Amniotic stem cell (primary cell): ENCODE measurements at regions not wholly inside any gene's neighbourhood (a gene's known extent, or its start where the extent isn't known, plus 50 kb on each side); places are given as distances from the start of the nearest gene placed in this dataset.
"Not testable (repeated sequence)": the region's sequence is repeated elsewhere in the genome, so short reads cannot be mapped to it uniquely, and the experiment has no call there.

Experiments
- DNase-seq: peaks from one replicate; lab custom pipeline; 2025; lab: John Stamatoyannopoulos, UW

GRCh38 chrX:128780934-128781333 is 728.7 kb upstream of the ACTRT1 start:
- DNase-seq: no peak

DNA sequence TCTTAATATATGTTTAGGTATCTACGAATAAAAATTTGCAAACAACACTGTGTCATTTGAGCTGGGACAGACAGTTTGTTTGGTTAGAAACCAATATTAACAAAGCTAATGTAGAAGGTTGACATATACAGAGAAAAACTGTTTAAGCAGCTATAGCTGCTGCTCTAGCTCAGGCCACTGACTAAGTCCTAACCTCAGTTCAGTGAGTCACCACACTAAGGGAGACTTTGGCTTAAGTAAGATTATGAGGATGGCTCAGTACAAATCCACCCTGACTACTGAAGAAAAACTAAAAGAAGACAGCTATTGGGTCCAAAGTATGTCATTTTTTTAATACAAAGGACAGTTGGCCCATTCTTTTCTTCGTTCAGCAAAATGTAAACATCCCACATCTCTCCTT is 717.3 kb upstream of the ACTRT1 start:
- DNase-seq: no peak

GRCh38 chrX:128759745-128760144 is 707.5 kb upstream of the ACTRT1 start:
- DNase-seq: no peak

DNA sequence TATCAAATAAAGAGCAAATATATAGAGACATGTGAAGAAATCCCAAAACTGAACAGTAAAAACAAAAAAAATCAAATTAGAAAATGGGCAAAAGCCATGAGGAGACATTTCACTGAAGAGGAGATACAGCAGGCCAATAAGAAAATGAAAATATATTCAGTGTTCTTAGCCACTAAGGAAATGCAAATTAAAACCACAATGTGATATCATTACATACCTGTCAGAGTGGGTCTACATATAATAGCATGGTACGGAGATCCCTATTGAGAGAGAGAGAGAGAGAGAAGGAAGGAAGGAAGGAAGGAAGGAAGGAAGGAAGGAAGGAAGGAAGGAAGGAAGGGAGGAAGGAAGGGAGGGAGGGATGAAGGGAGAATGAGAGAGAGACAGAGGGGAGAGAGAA is 707.0 kb upstream of the ACTRT1 start:
- no peak for DNase-seq

DNA sequence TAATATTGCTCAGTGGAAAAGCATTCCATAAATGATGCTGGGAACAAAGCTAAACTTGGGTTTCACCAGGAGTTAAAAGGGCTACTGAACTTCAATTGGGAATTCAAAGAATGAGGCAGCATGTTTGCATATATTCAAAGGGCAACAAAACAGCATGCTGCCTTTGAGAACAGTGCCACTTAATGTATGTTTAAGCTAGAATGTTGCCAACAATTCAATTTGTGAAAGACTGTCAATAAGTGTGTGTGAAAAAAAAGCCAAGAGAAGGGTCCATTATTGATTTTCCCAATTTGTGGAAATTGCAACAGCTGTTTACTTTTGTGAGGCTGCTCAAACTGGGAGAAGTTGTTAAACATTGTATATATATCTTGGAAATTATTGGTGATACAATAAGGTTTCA is 701.9 kb upstream of the ACTRT1 start:
- DNase-seq: no peak

- no peak for DNase-seq
These were observed 687.3 kb upstream of the ACTRT1 start for GRCh38 chrX:128739539-128739938.

DNA sequence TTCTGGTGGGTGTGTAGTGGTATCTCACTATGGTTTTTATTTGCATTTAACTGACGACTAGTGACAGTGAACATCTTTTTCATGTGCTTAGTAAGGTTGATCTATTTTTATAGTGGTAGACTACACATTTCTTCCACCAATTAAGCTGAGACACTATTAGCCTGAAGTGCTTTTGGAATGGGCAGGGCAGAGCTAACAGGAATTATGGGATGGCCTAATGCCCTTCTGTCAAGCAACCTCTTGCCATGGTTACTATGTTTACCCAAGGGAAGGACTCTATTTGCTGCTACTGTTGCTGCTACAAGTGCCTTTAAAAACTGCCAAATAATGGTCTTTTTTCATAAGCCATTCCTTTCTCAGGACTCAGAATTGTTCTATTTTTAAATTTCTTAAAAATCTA is 676.7 kb upstream of the ACTRT1 start:
- no peak for DNase-seq

GRCh38 chrX:128717635-128718578 is 665.7 kb upstream of the ACTRT1 start:
- no peak for DNase-seq

DNA sequence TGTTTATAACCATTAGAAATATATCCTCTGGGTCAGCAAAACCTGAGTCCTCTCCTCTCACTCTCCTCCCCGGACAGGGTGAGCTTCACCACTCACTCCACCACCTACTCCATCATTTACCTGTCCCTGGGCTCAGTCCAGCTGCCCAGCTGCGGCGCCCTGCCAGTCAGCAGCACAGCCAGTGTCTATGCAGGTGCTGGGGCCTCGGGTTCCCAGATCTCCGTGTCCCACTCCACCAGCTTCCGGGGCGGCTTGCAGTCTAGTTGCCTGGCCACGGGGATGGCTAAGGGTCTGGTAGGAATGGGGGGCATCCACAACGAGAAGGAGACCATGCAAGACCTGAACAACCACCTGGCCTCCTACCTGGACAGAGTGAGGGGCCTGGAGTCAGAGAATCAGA is 662.2 kb upstream of the ACTRT1 start:
- DNase-seq: no peak

DNA sequence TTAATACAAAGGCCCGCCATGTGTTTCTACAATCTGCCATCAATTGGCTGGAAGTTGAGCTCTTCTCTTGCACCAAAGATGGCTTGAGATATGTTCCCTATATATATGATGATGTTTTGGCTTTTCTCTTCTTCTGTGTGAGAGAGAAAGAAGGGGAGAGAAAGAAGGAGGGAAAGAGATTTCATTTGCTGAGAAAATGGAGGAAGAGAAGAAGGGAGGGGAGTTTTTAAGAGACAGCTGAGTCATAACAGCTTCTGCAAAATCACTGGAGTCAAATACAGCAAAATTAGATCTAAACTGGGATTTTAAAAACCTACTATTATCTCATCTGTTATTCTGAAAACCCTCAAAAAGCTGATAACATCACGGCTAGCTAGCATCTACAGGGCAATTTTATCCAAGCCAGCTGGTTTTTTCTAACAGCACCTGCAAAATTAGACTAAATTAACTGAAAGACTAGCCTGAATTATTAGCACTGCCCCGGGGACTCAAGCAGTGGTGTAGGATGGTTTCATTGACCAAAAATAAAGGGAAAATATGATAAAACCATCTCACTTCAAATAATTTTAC is 647.6 kb upstream of the ACTRT1 start:
- no peak for DNase-seq

- DNase-seq: no peak
These were observed 646.5 kb upstream of the ACTRT1 start for GRCh38 chrX:128698573-128699181.

DNA sequence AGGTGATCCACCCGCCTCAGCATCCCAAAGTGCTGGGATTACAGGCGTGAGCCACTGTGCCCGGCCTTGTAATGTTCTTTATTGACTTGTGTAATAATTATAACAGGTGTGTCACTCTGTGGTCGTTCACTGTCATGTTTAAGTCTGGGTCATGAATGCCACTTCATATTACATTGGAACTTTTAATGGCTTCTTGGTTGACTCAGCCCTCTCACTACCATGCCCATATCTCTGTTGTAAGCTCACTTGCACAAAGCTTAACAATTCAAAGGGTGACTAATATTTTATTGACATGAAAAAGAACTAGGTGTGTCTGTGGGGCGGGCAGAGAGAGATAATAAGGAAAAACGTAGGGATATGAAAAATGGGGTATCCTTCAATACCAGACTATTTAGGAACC is 639.7 kb upstream of the ACTRT1 start:
- DNase-seq: no peak

- DNase-seq: no peak
These were observed 633.2 kb upstream of the ACTRT1 start for GRCh38 chrX:128685387-128685786.

DNA sequence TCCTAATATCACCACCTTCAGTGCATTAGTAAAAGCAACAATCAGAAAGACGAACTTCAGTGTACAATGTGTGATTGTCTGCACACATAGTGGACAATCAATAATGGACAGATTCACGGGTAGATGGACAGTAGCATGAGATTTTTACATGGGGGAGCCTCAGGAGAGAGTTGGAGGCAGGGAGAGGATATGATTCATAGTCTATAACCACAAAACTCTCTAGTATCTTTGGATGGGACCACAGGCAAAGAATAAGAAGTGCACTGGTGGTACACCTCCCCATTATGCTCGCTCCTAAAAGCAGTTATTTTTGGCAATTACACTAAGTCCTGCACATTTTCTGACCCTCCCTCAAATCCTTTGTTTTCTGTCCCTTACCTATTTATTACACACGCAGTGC is 624.4 kb upstream of the ACTRT1 start:
- DNase-seq: no peak

- DNase-seq: not testable (repeated sequence)
These were observed 622.3 kb upstream of the ACTRT1 start for GRCh38 chrX:128674326-128675086.

- DNase-seq: no peak
These were observed 612.0 kb upstream of the ACTRT1 start for GRCh38 chrX:128664211-128664610.

- DNase-seq: no peak
These were observed 601.4 kb upstream of the ACTRT1 start for GRCh38 chrX:128653524-128654060.

DNA sequence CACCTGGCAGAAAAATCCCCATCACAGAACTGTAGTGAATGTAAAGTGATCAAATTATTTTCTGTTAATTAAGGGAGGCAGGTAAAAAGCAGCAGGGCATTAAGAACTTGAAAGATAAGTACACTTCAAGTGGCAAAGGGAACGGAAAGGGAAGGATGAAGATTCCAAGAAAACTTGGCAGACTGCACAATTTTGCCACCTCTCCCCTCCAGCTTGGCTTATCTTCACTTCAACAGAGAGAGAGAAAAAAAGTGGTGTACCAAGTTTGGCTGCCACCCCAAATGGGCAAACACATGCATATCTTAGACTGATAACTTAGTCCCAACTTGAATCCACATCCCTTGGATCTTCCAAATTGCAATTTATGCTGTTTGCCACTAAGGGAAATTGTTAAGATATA is 598.1 kb upstream of the ACTRT1 start:
- DNase-seq: no peak

DNA sequence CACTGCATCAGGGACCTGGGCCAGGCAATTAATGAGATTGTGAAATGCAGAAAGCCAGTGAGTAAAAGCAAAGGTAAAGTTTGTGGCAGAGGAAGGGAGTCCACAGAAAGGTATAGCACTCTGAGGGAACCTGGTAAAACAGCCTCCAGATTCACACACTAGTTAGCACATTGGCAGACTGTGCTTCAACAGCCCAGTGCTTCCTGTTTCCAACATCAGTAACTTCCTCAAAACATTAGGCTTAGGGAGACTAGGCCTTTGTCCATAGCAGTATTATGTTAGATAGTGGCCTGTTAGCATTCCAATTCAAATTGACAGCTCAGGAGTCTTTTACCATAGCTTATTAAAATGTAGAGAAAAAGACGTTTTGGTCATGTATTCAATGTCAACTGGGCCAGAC is 582.6 kb upstream of the ACTRT1 start:
- DNase-seq: no peak

DNA sequence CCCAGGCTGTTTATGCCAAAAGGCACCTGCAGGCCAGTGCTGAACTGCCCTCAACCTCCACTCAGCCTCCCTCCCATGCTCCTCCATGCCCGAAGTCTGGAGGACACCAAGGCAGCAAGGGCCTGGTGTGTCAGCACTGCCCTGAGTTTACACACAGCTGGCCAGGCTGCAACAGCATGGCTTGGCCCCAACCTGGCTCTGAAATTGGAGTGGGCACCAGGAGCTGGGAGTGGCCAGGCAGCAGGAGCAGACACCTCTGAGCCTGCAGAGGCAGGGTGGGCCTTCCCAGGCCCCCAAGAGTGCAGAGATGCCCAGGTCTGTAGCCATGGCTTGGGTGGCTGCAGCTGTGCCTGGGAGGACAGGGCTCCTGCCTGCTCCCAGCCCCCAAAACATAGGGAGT is 571.2 kb upstream of the ACTRT1 start:
- DNase-seq: no peak

GRCh38 chrX:128622296-128622695 is 570.1 kb upstream of the ACTRT1 start:
- no peak for DNase-seq

DNA sequence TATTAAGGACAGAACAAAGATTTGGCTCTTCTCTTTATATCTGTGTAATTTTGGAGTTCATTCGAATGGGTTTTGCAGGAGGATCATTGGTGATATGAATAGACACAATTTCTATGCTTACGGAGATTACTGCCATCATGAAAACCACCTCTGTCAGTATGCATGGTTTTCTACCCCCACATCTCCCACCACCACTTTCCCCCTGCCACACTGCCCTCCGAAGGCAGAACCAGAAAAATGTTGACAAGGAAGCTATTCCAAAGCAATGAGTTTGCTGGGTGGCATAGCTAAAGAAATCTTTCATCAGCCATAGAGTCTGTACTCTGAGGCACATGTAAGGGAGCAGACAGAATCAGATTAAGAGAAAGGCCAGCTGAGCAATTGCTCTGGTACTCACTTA is 567.3 kb upstream of the ACTRT1 start:
- no peak for DNase-seq
